Mucosa of descending colon (tissue), 3 donors: ENCODE measurements at regions not wholly inside any gene's neighbourhood (a gene's known extent, or its start where the extent isn't known, plus 50 kb on each side); places are given as distances from the start of the nearest gene placed in this dataset.
"Not testable (repeated sequence)": the region's sequence is repeated elsewhere in the genome, so short reads cannot be mapped to it uniquely, and the experiment has no call there.

Experiments
- ATAC-seq: fragments of 200-7000 bp; cut with Tn5 transposase; one replicate; pipeline ENCODE4 v1.9.1; 2020; ENCODE audit warnings: mild to moderate bottlenecking, moderate library complexity
- DNase-seq, 3 donors: peaks; one replicate each; pipeline ENCODE4 v3.0.0-alpha.2; 2020
- H3K36me3 ChIP-seq: fragments of 200-600 bp; one replicate; pipeline ENCODE4 v1.8.0; 2021; ENCODE audit warnings: low read depth, mild to moderate bottlenecking
- H3K4me1 ChIP-seq: fragments of 200-600 bp; one replicate; pipeline ENCODE4 v1.8.0; 2021; ENCODE audit warnings: low read depth, mild to moderate bottlenecking
- H3K4me3 ChIP-seq: fragments of 200-600 bp; one replicate; pipeline ENCODE4 v1.8.0; 2021; ENCODE audit warnings: mild to moderate bottlenecking
- H3K9me3 ChIP-seq: fragments of 200-600 bp; one replicate; pipeline ENCODE4 v1.8.0; 2021; ENCODE audit warnings: mild to moderate bottlenecking
- CTCF ChIP-seq: fragments of 200-600 bp; IDR thresholded peaks from one replicate; pipeline ENCODE4 v1.8.0; 2022; ENCODE audit warnings: antibody characterized with exemption, mild to moderate bottlenecking
- intact Hi-C, 2 donors: fragments of 100-400 bp; cut with DNase I in 1 of 2; cut with micrococcal nuclease in 1 of 2; formaldehyde crosslinking; loops; one replicate each; pipeline versions ENCODE4 v1.11.0 to v1.11.1; 2022; cut with DNase I, micrococcal nuclease
- donor health status: DM: no; HTN: no; CAD: no; lungs with moderate emphysema.
- donor health status: DM: no; HTN: no; CAD: no.
- donor health status: DM: no; HTN: yes; CAD: no.

GRCh38 chr13:109702030-109702597, 84.3 kb downstream of the IRS2 start:
- H3K4me3 ChIP-seq, ATAC-seq, H3K36me3 ChIP-seq, DNase-seq, H3K4me1 ChIP-seq, H3K9me3 ChIP-seq, intact Hi-C loops: not testable (repeated sequence)

GRCh38 chr13:109700176-109700575, 86.2 kb downstream of the IRS2 start:
- no peaks in the 10 kb centered on the region for H3K9me3 ChIP-seq
- TF ChIP-seq CTCF, result no peak
- intact Hi-C loops, result no loop called here
- H3K4me1 ChIP-seq, result peaks cover 10% of the 10 kb centered on the region
- H3K4me3 ChIP-seq, result no peak overlapping the region
- H3K36me3 ChIP-seq, result no peaks in the 10 kb centered on the region
- ATAC-seq (peak; percentile 95), DNase-seq (peak; percentile 92 to 95 (median 93))

GRCh38 chr13:109699628-109700071, 86.7 kb downstream of the IRS2 start:
- H3K36me3 ChIP-seq, result no peaks in the 10 kb centered on the region
- H3K4me3 ChIP-seq, result no peak overlapping the region
- TF ChIP-seq CTCF, result no peak
- peaks cover 10% of the 10 kb centered on the region for H3K4me1 ChIP-seq
- peak in 1 of 3 donors; percentile 49 for DNase-seq
- intact Hi-C loops, result no loop called here
- H3K9me3 ChIP-seq, result no peaks in the 10 kb centered on the region
- ATAC-seq, result peak; percentile 21

GRCh38 chr13:109698779-109699178, 87.6 kb downstream of the IRS2 start:
- Histone ChIP-seq H3K4me1 (peaks cover 10% of the 10 kb centered on the region), H3K4me3 (no peak overlapping the region), H3K36me3 (no peaks in the 10 kb centered on the region), H3K9me3 (no peaks in the 10 kb centered on the region)
- ATAC-seq (no peak), DNase-seq (no peak)
- intact Hi-C loops, result no loop called here
- no peak for TF ChIP-seq CTCF

- H3K36me3 ChIP-seq, result no peaks in the 10 kb centered on the region
- H3K4me3 ChIP-seq, result no peak overlapping the region
- TF ChIP-seq CTCF, result no peak
- H3K4me1 ChIP-seq, result peaks cover 10% of the 10 kb centered on the region
- ATAC-seq (no peak), DNase-seq (no peak)
- intact Hi-C loops, result no loop called here
- H3K9me3 ChIP-seq, result no peaks in the 10 kb centered on the region
Measured at GRCh38 chr13:109697936-109698335, 88.4 kb downstream of the IRS2 start.

- ATAC-seq (no peak), DNase-seq (no peak)
- no peaks in the 10 kb centered on the region for H3K9me3 ChIP-seq
- TF ChIP-seq CTCF, result no peak
- intact Hi-C loops, result no loop called here
- peaks cover 10% of the 10 kb centered on the region for H3K4me1 ChIP-seq
- H3K4me3 ChIP-seq, result no peak overlapping the region
- H3K36me3 ChIP-seq, result no peaks in the 10 kb centered on the region
Measured at GRCh38 chr13:109695402-109696190, 90.8 kb downstream of the IRS2 start.
